Endothelial cell of umbilical vein (primary cell): ENCODE measurements at regions not wholly inside any gene's neighbourhood (a gene's known extent, or its start where the extent isn't known, plus 50 kb on each side); places are given as distances from the start of the nearest gene placed in this dataset.

Source experiments
- BruUV-seq: library from RNA; stranded (reverse); fragments of 400-500 nt; replicated peaks from 2 replicates; lab custom pipeline; 2021; lab: Mats Ljungman, UMichigan
- CTCF ChIA-PET: fragments of 300-600, 350-600 bp; sonication (Branson Sonifier 250); formaldehyde crosslinking; loops from one replicate; lab custom pipeline; 2021; ENCODE audit warnings: antibody characterized with exemption, inconsistent platforms; lab: Charles Lee
- POLR2A ChIA-PET: fragments of 300-600, 350-600 bp; sonication (Branson Sonifier 250); formaldehyde crosslinking; loops from one replicate; lab custom pipeline; 2021; ENCODE audit warnings: antibody characterized with exemption, inconsistent platforms; lab: Charles Lee
- DNase-seq: peaks from one replicate; pipeline ENCODE4 v3.0.0-alpha.2; 2011; ENCODE audit warnings: low read depth, low spot score
- FAIRE-seq: peaks from 2 replicates; lab custom pipeline; 2011; peaks lifted over from hg19 to GRCh38; lab: Jason Lieb, UNC
- H2AFZ ChIP-seq: 2 replicates; pipeline ENCODE4 v1.6.0; 2012; ENCODE audit warnings: low read depth, low read length, control low read depth, inconsistent platforms
- H3K27ac ChIP-seq: 2 replicates; pipeline ENCODE4 v1.5.1; 2011; ENCODE audit warnings: low read depth, mild to moderate bottlenecking, control low read depth, low read length, moderate library complexity; ENCODE audit not compliant: insufficient read depth
- H3K27me3 ChIP-seq, 2 experiments: 2 replicates each; pipeline versions ENCODE4 v1.6.0 to v1.6.1; 2011; ENCODE audit warnings: low read length in 2 of 2, mixed read lengths in 1 of 2; ENCODE audit not compliant: control insufficient read depth in 2 of 2, insufficient read depth in 2 of 2
- H3K36me3 ChIP-seq, 2 experiments: 2 replicates in 1 of 2; 3 replicates in 1 of 2; pipeline ENCODE4 v1.5.1; 2011; ENCODE audit warnings: low read length in 2 of 2, mild to moderate bottlenecking in 1 of 2, moderate library complexity in 1 of 2; ENCODE audit not compliant: control insufficient read depth in 2 of 2, insufficient read depth in 2 of 2; ENCODE audit errors: extremely low read depth in 1 of 2
- H3K4me1 ChIP-seq: 3 replicates; pipeline ENCODE4 v1.5.1; 2011; ENCODE audit warnings: mild to moderate bottlenecking, low read length; ENCODE audit not compliant: control insufficient read depth, insufficient read depth; ENCODE audit errors: extremely low read depth
- H3K4me2 ChIP-seq: 2 replicates; pipeline ENCODE4 v1.6.1; 2011; ENCODE audit warnings: low read length, control low read depth, mixed read lengths; ENCODE audit not compliant: insufficient read depth
- H3K4me3 ChIP-seq, 3 experiments: fragments of 200-600 bp in 1 of 3; sonication (generic), shearing (Covaris generic) in 1 of 3; replicated peaks in 1 of 3; 2 replicates each; pipeline ENCODE4 v1.5.1; 2011 to 2016; ENCODE audit warnings: control low read depth in 3 of 3, low read length in 3 of 3, mild to moderate bottlenecking in 2 of 3, inconsistent platforms in 1 of 3, low read depth in 1 of 3, moderate library complexity in 1 of 3; ENCODE audit not compliant: insufficient read depth in 1 of 3
- H3K79me2 ChIP-seq: 2 replicates; pipeline ENCODE4 v1.6.0; 2012; ENCODE audit warnings: low read length, inconsistent platforms; ENCODE audit not compliant: control insufficient read depth, insufficient read depth
- H3K9ac ChIP-seq: replicated peaks from 2 replicates; pipeline ENCODE3; 2011; ENCODE audit warnings: low read length, control low read depth; ENCODE audit not compliant: insufficient read depth; ENCODE audit errors: extremely low read depth
- H3K9me1 ChIP-seq: replicated peaks from 3 replicates; pipeline ENCODE4 v1.6.0; 2011; ENCODE audit warnings: mild to moderate bottlenecking, low read length; ENCODE audit not compliant: control insufficient read depth, insufficient read depth; ENCODE audit errors: extremely low read depth
- H3K9me3 ChIP-seq: replicated peaks from 2 replicates; pipeline ENCODE4 v1.5.1; 2012; ENCODE audit warnings: low read length, inconsistent platforms; ENCODE audit not compliant: control insufficient read depth, insufficient read depth
- H4K20me1 ChIP-seq: replicated peaks from 2 replicates; pipeline ENCODE3; 2011; ENCODE audit warnings: mild to moderate bottlenecking, low read length; ENCODE audit not compliant: control insufficient read depth, insufficient read depth; ENCODE audit errors: extremely low read depth
- CTCF ChIP-seq, 2 donors: IDR thresholded peaks; 1 replicate in 1 of 2; 2 replicates in 1 of 2; pipeline ENCODE4 v1.5.1; 2011; ENCODE audit warnings: low read length in 2 of 2, mild to moderate bottlenecking in 2 of 2, moderate library complexity in 2 of 2, control low read depth in 1 of 2, inconsistent platforms in 1 of 2, low read depth in 1 of 2; ENCODE audit not compliant: insufficient read depth in 1 of 2; ENCODE audit errors: extremely low read depth in 1 of 2
- EZH2 ChIP-seq: IDR thresholded peaks from 2 replicates; pipeline ENCODE4 v1.6.1; 2012; ENCODE audit warnings: borderline replicate concordance, low read depth, mild to moderate bottlenecking, moderate library complexity, low read length, inconsistent platforms; ENCODE audit not compliant: severe bottlenecking
- FOS ChIP-seq: IDR thresholded peaks from 2 replicates; pipeline ENCODE4 v1.6.1; 2011; ENCODE audit warnings: mild to moderate bottlenecking, low read length, moderate library complexity, borderline replicate concordance; ENCODE audit not compliant: insufficient read depth
- GATA2 ChIP-seq: IDR thresholded peaks from 2 replicates; pipeline ENCODE4 v1.7.0; 2011; ENCODE audit warnings: low read depth, mild to moderate bottlenecking, moderate library complexity, mixed read lengths, low read length; ENCODE audit not compliant: insufficient read length, insufficient read depth
- JUN ChIP-seq: IDR thresholded peaks from 2 replicates; pipeline ENCODE4 v1.6.1; 2011; ENCODE audit warnings: borderline replicate concordance, low read depth; ENCODE audit not compliant: insufficient read length, insufficient read depth
- MAX ChIP-seq: IDR thresholded peaks from 2 replicates; pipeline ENCODE4 v1.6.1; 2011; ENCODE audit not compliant: insufficient read depth, insufficient read length
- MYC ChIP-seq: IDR thresholded peaks from one replicate; pipeline ENCODE4 v1.6.1; 2011; ENCODE audit warnings: mild to moderate bottlenecking, low read depth, low read length
- POLR2A ChIP-seq: IDR thresholded peaks from 2 replicates; pipeline ENCODE4 v1.6.1; 2012; ENCODE audit warnings: low read depth, mild to moderate bottlenecking, control low read depth, low read length
- POLR2AphosphoS5 ChIP-seq: IDR thresholded peaks from 2 replicates; pipeline ENCODE4 v1.6.1; 2012; ENCODE audit warnings: low read depth, mild to moderate bottlenecking, control low read depth, low read length, moderate library complexity; ENCODE audit not compliant: insufficient read depth
- dilution Hi-C: fragments of 300-500 bp; cut with MboI; formaldehyde crosslinking; loops from one replicate; pipeline ENCODE4 v1.15.0; 2019; ENCODE audit warnings: low sequenced_read_pairs; ENCODE audit not compliant: extremely low pct_ligation_motif_present
- intact Hi-C: fragments of 100-400 bp; cut with micrococcal nuclease; formaldehyde crosslinking; loops from one replicate; pipeline ENCODE4 v1.10.0; 2022

- Histone ChIP-seq H3K4me1 (no peaks in the 10 kb centered on the region), H3K27ac (no peak overlapping the region), H3K4me3 (no peak overlapping the region), H3K36me3 (no peaks in the 10 kb centered on the region), H3K9me3 (no peaks in the 10 kb centered on the region), H2AFZ (no peak overlapping the region), H3K27me3 (no peaks in the 10 kb centered on the region), H3K9ac (no peak overlapping the region), H3K79me2 (no peaks in the 10 kb centered on the region), H3K4me2 (no peak overlapping the region), H3K9me1 (no peaks in the 10 kb centered on the region), H4K20me1 (no peaks in the 10 kb centered on the region)
- intact Hi-C loops (no loop called here), dilution Hi-C loops (no loop called here)
- CTCF ChIA-PET: no interaction called here
- no TSS peak for BruUV-seq
- FAIRE-seq (no peak), DNase-seq (no peak)
- POLR2A ChIA-PET: no interaction called here
- TF ChIP-seq POLR2AphosphoS5 (no peak), MAX (no peak), CTCF (IDR thresholded peaks at IDR 0.05; ENCODE audit: extremely low read depth in 1 of 2, insufficient read depth in 1 of 2, low read depth in 1 of 2, low read length in 2 of 2) (no peak), POLR2A (no peak), FOS (no peak)
Observed at GRCh38 chr9:107163370-107163769, 119.7 kb upstream of the RAD23B start.

GRCh38 chr9:107169796-107170195 is 113.3 kb upstream of the RAD23B start:
- Histone ChIP-seq H3K9me1 (no peaks in the 10 kb centered on the region), H4K20me1 (no peaks in the 10 kb centered on the region), H3K36me3 (no peaks in the 10 kb centered on the region), H3K4me1 (no peaks in the 10 kb centered on the region), H3K27ac (no peak overlapping the region), H2AFZ (no peak overlapping the region), H3K79me2 (no peaks in the 10 kb centered on the region), H3K4me2 (no peak overlapping the region), H3K9me3 (no peaks in the 10 kb centered on the region), H3K9ac (no peak overlapping the region), H3K27me3 (no peaks in the 10 kb centered on the region), H3K4me3 (no peak overlapping the region)
- DNase-seq (no peak), FAIRE-seq (no peak)
- BruUV-seq: no TSS peak
- CTCF ChIA-PET: interaction anchor here (0.9 to 5.6 kb wide), 4 partner anchors 13 to 1395 kb away, joined by 3 to 137 read pairs (median 3); no protein-coding TSS in a partner anchor
- TF ChIP-seq CTCF (IDR thresholded peaks at IDR 0.05; ENCODE audit: extremely low read depth in 1 of 2, insufficient read depth in 1 of 2, low read depth in 1 of 2, low read length in 2 of 2): no peak
- no peak for TF ChIP-seq GATA2
- TF ChIP-seq MYC: no peak
- no peak for TF ChIP-seq JUN
- no peak for TF ChIP-seq MAX
- no peak for TF ChIP-seq EZH2
- TF ChIP-seq POLR2AphosphoS5: no peak
- no peak for TF ChIP-seq FOS
- TF ChIP-seq POLR2A: no peak
- dilution Hi-C loops: no loop called here
- intact Hi-C loops: loop anchor here (2.0 to 5.0 kb wide), 2 partner anchors 37 to 1593 kb away; no protein-coding TSS in a partner anchor
- POLR2A ChIA-PET: no interaction called here
